Stimulated activated CD8-positive, alpha-beta memory T cell treated with anti-CD3 and anti-CD28 coated beads, Interleukin-4, amount 100 ng/mL, for 4 hours (primary cell): ENCODE measurements at regions not wholly inside any gene's neighbourhood (a gene's known extent, or its start where the extent isn't known, plus 50 kb on each side); places are given as distances from the start of the nearest gene placed in this dataset.
"Not testable (repeated sequence)": the region's sequence is repeated elsewhere in the genome, so short reads cannot be mapped to it uniquely, and the experiment has no call there.

Experiments
- DNase-seq, 2 donors: peaks; one replicate each; pipeline ENCODE4 v3.0.0-alpha.2; 2020; ENCODE audit warnings: low read depth in 2 of 2, low spot score in 1 of 2

DNA sequence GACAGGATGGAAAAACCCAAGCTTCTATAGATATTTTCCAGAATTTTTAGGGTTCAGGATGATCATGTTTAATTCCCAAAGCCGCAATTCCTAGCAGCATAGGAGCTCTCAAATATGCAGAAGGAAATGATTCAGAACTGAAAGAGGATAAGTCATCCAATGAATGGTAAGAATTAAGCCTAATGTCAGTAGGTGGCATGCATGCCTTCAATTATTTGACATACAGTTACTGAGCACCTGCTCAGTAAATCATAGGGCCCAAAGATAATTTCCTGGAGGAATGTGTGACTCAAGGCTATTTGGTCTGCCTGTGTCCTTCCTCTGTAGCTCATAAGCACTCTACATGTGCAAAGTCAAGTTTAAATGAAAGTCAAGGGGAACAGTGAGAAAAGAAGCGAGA is 116.8 kb upstream of the SLC38A4 start:
- no peak for DNase-seq

DNA sequence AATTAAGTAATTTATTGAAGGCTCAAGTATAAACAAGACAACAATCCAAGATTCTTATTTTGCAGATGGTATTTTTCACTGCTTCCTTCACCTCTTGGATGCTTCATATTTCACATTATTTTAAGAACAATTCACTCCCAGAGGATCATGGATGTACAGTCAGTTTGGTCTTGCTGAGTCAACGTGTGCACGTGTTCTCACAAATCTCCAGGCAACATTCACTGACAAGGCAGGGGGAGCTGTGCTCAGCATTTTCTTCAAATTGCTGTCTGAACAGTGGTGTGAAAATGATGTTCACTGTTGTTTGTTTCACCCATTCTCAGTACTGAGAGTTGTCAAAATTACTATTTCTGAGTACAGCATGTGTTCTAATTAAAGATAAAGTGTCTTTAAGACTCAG is 118.3 kb upstream of the SLC38A4 start:
- no peak for DNase-seq

DNA sequence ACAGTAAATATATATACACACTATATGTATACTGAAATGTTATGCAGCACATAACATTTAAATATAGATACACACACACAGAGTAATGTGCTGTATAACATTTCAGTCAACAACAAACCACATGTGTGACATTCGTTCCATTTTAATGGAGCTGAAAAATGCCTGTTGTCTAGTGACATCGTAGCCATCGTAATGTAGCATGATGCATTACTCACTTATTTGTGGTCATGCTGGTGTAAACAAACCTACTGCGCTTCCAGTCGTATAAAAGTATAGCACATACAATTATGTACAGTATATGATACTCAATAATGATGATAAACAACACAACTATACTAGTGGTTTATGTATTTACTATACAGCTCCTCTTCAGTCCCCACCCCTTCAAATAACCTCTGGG is 119.0 kb upstream of the SLC38A4 start:
- no peak for DNase-seq

DNA sequence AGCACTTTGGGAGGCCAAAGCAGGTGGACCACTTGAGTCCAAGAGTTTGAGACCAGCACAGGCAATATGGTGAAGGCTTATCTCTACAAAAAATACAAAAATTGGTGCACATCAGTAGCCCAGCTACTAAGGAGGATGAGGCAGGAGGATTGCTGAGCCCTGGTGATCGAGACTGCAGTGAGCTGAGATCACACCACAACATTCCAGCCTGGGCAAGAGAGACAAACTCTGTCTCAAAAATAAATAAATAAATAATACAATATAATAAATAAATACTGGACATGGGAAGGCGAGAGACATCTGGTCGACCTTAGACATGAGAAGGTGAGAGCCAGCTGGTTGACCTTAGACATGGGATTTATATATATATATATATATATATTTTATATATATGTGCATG is 119.8 kb upstream of the SLC38A4 start:
- no peak for DNase-seq

GRCh38 chr12:46946137-46946536 is 120.3 kb upstream of the SLC38A4 start:
- DNase-seq: no peak

DNA sequence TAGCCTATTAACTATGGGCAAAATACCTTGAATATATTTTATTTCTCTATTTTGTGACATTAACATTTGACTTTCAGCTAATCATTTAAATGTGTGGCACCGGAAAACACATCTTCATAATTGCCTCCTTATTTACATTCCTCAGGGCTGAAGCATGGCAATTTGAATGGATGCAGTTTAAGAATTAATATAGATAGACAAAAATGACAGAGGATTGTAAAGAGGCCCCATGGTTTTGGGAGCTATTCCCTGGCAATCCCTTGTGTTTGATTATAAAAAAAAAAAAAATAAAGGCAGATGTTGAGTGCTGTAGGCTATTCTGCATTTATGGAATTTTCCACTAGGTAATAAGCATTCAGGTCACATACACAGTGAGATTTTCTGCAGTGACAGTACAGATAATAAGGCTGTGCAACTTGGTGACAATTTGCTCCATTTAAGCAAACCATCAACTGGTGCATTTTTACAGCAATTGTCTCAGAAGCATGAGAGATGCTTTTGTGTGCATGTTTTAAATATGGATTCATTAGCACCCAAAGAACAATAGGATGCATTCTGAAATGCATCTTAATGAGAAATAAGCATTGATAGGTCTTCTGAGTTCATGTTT is 123.2 kb upstream of the SLC38A4 start:
- no peak for DNase-seq

DNA sequence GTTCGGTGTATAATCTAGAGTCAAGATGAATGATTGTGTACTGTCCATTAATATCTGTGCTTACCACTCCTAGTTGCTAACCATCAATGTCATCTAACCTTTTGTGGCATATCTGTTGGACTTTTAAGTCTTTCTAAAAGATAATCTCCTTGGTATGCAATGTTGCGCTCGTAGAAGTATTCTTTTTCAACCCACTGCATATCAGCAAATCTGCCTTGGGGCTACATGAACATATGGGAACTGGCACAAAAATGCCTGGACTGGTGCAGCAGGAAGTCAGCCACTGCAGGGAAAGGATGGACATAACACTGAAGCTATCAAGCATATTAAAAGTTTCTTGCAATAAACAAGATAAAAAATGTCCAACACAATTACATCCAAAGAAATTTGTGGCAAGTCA is 124.3 kb upstream of the SLC38A4 start:
- no peak for DNase-seq

- no peak for DNase-seq
Measured at GRCh38 chr12:46952880-46953483, 126.4 kb upstream of the PCED1B start.

DNA sequence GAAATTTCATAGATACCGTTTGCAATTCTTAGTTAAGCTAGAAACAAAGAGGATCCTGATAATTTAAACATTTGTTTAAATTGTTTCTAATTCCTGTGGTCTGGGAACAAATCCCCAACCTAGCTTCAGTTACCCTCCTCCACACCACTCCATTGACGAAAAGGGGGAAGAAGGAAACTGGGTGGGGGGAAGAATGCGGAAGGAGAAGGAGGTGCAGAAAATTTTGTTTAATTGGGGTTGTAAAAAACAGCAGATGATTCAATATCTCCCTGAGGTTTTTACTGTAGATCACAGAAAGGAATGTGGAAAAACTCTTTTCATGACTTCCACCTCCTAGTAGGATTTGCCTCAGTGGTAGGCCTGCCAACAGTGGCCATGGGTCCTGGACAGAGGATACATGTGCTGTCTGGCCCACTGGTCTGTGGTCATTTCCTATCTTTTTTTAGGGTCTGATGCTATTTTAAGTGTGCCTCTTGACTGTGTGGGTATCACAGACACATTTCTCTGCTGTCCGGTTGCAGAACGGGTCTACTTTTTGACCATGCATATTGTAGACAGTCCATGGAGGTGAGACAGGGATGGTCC is 122.9 kb upstream of the PCED1B start:
- DNase-seq: no peak

DNA sequence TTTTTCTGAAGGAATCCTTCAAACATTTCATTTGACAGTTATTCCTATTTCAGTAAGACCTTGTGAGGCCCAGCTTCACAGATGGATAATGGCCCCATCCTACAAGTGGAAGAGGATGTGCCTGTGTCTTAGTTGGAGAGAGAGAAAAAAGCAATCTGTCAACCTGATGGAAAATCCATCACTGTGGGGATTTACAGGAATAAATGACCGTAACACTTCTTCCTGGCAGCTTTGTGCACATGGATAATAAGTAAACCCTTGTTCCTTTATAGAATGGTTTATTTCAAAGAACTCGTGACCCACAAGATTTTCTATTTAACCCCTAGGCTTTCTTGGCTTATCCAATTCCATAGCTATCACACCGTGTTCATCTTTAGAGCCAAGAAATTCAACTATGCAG is 121.4 kb upstream of the PCED1B start:
- DNase-seq: no peak

- no peak for DNase-seq
Measured at GRCh38 chr12:46958599-46959290, 120.7 kb upstream of the PCED1B start.

DNA sequence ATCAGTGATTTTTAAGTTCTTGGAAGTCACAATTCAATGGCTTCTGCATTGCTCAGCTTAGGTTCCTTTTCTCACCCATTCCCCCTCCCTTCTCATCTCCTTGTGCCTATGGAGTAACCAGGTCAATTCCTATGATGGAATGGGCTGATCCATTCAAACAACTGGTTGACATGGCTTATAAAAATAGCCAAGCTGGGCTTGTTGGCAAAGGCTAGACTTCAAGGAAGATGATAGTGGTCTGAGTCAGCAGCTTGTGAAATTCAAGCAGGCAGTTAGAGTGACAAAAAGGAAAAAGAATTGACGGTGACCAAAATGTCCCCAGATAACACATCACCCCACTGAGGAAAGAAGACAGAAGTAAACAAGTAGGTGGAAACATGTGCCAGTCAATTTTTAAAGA is 119.9 kb upstream of the PCED1B start:
- DNase-seq: no peak

- DNase-seq: no peak
Measured at GRCh38 chr12:46960681-46961080, 118.7 kb upstream of the PCED1B start.

GRCh38 chr12:46963191-46963590 is 116.2 kb upstream of the PCED1B start:
- no peak for DNase-seq

GRCh38 chr12:46963977-46964971 is 115.1 kb upstream of the PCED1B start:
- no peak for DNase-seq

DNA sequence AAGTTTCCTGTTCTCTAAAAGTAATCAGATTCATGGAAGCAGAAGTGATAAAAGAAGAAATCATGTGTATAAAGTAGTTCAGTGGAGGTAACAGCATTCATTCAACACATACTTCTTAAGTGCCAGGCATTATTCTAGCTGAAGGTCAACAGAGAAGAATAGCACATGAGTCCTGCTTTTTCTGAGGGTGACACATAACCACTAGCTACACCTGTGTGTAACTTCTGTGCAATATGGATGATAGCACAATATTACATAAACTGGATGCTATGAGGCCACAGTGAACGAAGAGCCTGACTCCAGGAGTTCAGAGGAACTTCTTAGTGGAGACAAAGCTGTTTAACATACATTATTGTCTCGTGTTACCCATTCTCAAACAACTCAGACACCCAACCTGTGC is 114.3 kb upstream of the PCED1B start:
- no peak for DNase-seq

- no peak for DNase-seq
Measured at GRCh38 chr12:46965880-46966279, 113.5 kb upstream of the PCED1B start.

- DNase-seq: no peak
Measured at GRCh38 chr12:46970636-46971035, 108.8 kb upstream of the PCED1B start.

- DNase-seq: not testable (repeated sequence)
Measured at GRCh38 chr12:46973937-46974336, 105.5 kb upstream of the PCED1B start.

- no peak for DNase-seq
Measured at GRCh38 chr12:46977871-46978375, 101.5 kb upstream of the PCED1B start.

DNA sequence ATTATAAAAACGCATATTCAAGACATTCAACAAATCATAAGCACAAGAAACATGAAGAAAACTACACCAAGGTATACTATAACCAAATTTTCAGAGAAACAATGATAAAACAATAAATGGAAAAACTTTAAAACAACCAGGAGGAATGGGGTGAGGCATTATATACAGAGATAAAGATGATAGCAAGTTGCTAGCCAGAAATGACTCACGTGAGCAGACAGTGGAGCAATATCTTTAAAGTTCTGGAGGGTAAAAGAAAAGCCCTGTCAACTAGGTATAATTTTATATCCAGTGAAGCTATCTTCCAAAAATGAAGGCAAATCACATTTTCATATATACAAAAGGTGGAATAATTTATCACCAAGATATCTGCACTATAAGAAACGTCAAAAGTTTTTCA is 97.8 kb upstream of the PCED1B start:
- DNase-seq: no peak
